HG03378 (cell line): ENCODE measurements at regions not wholly inside any gene's neighbourhood (a gene's known extent, or its start where the extent isn't known, plus 50 kb on each side); places are given as distances from the start of the nearest gene placed in this dataset.
"Not testable (repeated sequence)": the region's sequence is repeated elsewhere in the genome, so short reads cannot be mapped to it uniquely, and the experiment has no call there.

Experiments
- ATAC-seq: cut with Tn5 transposase; IDR thresholded peaks from one replicate; pipeline ENCODE4 v1.9.1; 2021; ENCODE audit warnings: mild to moderate bottlenecking, moderate library complexity; ENCODE audit not compliant: unreplicated experiment

DNA sequence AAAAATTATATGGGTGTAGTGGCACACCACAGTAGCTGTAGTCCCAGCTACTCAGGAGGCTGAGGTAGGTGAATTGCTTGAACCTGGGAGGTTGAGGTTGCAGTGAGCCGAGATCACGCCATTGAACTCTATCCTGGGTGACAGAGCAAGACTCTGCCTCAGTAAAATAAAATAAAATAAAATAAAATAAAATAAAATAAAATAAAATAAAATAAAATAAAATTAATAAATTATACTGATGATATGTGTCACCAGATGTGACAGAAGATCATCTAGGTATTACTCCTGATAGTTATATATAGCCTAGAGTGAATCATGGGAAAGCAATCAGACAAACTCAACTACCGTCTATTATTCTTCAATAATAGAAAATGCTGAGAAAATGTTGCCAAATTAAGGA is 972.5 kb downstream of the MRPL39 start:
- no peak for ATAC-seq

DNA sequence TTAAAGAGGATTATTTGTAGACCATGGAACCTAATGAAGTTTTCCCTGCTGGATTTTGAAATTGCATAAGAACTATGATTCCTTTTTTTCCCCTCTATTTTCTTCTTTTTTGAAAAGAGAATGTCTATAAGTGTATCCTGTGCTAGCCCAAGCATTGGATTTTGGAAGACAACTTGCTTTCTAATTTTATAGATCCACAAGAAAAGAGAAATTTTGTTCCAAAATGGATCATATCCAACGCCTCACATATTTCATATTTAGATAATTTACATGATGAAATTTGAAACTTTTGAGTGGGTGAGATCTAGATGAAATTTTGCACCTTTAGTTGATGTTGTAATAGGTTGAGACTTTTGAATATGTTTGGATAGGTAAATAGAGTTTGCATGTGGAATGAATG is 978.7 kb downstream of the MRPL39 start:
- no peak for ATAC-seq

DNA sequence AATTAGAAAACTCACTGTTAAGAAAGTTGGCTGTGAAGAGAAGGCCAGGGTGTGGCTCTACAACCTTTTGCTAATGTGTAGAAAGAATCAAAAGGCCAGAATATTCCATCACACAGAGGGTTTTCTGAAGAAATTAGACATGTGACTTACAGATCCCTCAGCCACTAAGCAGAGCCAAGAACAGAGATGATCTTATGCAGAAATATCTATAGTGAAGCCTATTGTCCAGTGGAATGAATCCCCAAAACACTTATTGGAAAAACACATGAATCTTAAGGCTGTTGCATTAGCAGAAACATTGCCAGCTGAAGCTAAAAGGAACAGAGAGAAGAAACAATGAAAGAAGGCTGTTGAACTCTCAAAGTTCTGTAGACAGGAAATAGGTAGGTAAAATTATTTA is 979.2 kb downstream of the MRPL39 start:
- ATAC-seq: no peak

DNA sequence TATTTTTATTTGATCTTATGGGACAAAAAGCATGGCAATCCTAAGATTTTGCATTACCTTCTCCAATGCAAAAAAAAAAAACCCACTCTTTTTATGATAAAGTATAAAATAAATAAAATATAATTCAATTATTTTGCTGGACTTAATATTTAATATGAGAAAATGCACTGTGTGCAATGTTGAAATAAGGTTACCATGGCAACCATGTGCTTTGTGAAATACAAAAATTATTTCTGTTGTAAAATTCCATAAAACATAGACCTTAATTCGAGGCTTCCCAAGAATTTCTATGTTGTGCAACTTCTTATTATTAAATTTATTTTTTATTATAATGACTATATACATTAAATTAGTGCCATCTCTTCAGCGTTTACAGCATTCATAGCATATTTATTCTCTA is 989.5 kb downstream of the MRPL39 start:
- no peak for ATAC-seq

DNA sequence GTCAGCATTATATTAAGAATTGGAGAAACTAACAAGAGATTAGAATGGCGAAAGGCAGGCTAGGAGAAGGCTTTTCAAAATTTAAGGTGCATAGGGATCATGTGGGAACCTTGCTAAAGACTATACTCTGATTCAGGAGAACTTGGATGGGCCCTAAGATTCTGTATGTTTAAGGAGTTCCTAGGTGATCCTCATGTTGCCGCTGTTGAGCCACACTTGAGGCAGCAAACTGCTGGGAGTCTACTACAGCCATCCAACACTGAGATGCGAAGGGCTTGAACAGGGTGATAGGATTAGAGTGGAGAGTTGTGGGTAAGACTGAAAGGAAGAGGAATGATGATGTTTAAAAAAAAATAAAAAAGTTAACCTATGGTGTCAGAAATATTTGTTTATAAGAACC is 1013.2 kb downstream of the MRPL39 start:
- no peak for ATAC-seq

DNA sequence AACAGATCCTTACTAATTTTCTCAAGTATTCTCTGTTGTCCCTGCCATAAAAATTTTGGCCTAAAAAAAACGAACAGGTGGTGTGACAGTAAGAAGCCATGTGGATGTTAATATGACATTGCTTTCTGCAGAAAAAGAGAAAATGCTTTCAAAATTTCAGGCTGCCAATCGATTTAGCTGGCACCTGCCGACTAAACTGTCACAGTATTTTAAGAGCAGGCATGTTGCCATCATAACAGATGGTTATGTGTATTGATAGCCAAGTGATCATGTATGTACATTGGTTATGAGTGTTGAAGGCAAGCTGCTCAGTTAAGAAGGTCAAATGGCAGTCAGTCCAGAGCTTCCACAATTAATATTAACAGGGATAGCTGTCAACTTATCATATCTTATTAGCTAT is 1017.0 kb downstream of the MRPL39 start:
- ATAC-seq: no peak

DNA sequence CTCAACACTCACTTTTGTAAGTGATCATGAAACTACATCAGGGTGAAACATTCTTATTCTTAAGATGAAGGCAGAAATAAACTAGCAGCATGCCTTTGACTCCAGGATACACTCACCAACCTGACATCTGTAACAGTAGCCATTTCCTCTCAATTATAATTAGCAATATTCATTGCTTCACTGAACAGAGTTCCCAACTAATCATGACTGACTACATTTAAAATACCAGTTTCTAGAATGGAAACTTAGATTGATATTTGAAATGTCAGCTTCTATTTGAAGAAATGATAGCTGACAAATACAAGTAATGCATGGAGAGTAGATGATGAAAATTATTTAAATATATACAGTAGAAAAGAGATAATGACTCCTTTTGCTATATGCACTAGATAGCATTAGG is 1023.8 kb downstream of the MRPL39 start:
- ATAC-seq: no peak

DNA sequence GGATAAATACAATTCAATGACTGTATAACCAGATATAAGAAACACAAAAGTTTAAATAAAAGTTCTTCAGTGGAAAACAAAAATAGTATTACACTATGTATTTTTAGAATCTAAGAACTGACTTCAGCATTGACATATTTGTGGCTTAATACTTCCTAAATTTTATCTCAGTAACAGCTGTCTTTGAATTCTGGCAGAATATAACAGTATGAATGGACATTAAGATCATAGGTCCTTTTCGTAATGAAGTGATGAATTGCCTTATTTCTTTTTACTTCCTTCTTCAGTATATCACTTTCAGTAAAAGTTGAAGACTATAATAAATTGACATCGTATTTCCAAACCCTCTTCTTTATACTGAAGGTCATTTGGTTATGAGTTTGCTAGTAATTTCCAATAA is 1030.0 kb downstream of the MRPL39 start:
- no peak for ATAC-seq

DNA sequence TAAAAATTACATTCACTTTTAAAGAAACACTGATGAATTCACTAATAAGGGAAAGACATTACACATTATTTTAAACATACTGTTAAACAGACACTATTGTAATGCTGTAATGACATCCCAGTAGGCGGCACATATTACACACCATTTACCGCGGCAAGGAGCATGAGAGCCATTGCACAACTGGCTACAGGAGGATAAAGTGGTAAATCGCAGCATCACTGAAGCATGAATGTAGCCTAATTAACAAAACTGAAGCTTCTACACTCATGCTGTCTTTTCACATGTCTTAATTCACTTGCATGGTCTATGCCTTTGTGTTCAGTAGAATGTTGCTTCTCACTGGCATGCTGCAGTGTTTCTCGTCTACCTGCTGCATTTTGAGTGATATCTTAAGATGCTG is 1046.0 kb downstream of the MRPL39 start:
- ATAC-seq: no peak

DNA sequence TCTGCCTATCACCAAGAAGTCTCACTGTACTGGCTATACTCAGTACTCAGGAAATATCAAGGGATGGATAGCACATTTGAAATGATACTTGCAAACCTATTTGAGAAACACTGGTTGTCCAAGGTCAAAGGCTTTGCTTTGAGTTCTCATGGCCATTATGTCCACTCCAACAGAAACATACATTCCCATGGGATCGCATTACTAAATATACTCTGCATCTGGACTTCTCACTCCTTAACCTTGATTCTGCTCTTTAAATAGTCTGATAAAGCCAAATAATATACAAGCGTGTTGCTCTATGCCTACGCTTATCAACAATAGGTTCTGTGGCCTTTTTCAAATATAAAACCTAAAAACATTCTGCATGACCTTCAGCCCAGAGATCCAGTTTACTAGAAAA is 1054.8 kb downstream of the MRPL39 start:
- ATAC-seq: no peak

DNA sequence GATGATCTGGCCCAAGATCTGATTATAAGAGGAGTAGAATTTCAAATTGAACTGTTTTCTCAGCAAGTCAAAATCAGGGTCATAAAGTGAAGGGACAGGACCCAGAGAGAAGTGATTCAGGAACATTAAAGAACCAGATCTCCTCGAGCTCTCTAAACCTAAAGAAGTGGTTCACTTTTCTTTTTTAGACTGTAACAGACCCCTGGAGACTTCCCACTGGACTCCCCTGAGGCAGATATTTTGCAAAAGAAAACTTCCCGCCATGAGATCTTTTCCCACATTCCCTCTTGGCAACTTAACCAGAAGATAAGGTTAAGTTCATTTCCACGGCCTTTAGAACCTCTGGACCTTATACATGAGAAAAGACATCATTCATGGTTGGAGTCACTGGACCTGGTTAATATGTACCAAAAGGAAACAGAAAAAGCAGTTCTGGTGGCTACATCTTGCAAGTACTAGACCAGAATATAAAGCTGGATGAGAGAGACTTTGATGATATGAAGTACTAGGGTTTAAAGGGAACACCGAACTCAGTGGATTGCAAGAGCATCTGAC is 1061.4 kb downstream of the MRPL39 start:
- ATAC-seq: no peak

DNA sequence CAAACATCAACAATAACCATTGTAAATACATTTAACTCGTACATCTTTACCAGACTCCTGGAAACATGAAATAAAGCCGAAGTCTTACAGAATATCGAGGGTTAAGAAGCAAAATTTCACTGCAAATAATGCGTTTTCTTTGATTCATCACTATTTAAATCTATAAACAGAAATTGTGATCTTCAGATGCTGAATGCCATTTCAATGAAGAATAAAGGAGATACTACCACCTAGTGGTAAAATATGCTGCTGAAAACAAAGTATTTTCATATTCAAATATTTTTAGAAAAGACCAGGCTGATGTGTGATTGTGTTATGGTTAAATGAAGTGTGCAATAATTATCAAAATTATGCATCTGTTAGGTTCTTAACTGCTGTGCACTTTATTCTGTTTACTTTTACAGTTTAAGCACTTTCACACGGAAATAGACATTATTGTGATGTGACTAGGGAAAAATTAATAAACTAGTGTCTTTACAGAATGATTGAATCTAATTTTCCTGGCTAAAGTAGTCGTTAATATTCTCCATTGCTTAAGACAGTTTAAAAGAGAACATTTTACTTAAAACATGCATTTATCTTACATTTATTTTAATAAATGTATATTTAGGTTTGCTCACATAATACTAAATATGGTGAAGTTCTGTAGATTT is 1093.1 kb downstream of the MRPL39 start:
- ATAC-seq: no peak

DNA sequence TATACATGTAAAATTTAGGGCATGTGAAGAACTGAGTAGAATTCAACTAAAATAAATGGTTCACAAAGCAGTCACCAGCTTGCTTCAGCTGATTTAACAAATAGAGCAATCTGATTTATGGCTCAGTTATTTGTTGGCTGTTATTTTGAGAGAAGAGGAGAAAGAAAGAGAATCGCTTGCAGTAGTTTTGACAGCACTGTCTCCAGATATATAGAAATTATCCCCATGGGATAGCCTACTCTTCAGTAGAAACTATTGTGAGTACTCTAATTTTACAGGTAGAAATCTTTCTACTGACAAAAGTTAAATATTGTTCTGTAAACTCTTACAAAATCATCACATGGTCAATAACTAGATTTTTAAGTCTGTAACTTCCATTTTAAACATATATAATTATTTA is 1098.2 kb downstream of the MRPL39 start:
- no peak for ATAC-seq

DNA sequence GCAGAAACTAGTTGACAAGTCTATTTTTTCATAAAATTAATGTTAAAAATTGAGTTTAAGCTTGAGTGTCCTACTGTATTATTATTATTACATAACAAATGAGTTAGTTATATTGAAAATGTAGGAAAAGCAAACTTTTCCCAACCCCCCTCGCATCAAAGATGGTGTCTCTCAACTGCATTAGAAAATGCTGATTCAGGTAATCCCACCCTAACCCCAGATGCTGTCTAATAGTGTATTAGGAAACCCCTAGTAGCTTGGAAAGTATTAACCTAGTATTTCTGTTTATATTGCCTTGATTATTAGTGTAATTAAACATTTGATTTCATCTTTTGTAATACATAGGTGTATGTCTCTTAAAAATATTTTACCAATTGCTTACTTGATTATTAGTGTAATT is 1120.3 kb downstream of the MRPL39 start:
- ATAC-seq: no peak

DNA sequence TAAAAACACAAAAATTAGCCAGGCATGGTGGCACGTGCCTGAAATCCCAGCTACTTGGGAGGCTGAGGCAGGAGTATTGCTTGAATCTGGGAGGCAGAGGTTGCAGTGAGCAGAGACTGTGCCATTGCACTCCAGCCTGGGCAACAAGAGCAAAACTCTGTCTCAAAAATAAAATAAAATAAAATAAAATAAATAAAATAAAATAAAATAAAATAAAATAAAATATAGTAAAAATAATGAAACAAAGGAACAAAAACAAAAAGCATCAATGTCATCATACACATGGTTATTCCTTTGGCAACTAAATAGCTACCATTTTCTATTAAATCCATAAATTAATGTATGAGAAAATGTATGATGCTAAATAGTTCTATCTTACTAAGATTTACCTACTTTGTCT is 1123.9 kb downstream of the MRPL39 start:
- ATAC-seq: not testable (repeated sequence)

DNA sequence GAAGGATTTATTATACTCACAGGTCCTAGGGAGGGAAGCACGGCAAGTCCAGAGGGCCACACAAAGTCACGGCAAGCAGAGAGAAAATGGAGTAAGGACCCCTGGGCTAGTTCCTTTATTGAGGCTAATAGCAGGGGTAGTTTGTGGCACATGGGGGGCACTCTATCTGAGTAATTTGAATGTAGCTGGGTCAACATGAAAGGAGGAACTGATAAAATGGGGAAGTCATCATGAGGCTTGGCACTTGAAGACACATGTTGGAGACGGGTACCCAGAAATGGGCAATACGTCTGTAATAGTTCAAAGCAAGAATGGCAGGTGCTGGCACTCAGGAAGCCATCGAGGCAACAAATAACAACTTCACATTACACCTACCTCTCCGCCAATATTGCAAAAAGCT is 1136.4 kb downstream of the MRPL39 start:
- ATAC-seq: no peak

DNA sequence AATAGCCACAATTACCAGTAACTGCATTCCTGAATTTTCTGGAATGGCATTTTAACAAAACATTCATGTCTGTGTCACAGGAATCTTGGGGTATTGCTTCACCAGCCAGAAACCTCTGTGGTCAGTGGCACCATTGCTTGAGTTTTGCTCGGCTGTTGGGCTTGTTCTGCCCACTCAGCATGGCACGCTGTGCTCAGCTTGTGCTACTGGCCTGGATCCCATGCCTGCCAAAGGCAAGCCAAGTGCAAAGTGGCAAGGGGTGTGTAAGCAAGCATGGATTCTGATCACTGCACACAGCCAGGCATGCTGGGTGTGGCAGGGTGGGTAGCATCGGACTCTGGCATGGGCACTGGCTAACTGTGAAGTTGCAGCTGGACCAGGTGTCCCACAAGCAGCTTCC is 1150.9 kb downstream of the MRPL39 start:
- ATAC-seq: no peak

DNA sequence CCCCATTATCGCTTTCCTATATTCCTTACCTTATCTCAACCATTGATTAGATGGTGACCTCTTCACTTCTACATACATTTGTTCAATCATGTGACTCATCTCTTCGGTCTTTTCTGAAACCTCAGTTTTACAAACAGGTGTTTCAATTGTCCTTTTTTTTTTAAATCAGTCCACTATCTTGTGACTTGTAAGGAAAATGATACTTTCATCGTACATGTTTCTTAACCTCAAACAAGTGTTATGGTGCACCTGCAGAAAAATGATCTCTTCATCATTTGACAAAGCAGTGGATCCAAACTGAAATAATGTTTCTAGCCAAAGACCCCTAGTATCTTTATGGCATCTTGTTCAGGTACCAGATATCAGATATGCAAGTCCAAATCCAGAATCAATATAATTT is 1157.2 kb downstream of the MRPL39 start:
- no peak for ATAC-seq

DNA sequence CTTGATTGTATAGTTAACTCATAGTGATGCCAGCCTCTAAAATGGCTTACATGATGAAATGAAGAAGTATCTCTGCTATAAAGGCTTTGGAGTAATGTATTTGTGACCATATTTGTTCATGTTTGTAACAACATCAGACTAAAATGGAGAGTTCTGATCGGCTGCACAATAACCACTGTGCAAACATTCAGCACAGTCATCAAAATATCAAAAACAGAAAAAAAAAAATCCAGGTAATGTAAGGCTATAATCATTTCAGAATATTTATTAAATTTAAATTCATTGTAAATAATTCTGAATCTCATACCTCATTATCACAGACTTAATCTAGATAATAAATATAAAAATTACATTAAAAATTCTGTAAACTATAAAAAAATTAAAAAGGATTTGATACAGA is 1161.8 kb downstream of the MRPL39 start:
- no peak for ATAC-seq

DNA sequence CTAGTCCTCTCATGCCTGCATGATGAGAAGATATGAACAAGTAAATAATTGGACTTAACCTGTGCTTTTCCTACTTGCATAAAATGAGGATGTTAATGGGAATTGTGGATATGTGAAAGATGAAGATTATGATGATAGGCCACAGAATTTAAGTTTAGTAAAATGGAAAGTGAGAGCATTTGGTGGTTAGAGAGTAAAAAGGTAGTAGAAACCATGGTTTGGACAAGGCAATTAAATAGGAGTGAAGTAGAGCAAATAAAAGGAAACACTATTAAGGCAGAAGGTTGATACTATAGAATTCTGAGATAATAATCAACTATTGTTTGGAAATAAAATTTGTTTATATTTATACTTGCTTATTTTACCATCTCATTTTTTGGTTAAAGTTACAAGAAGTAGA is 1162.5 kb downstream of the MRPL39 start:
- no peak for ATAC-seq

DNA sequence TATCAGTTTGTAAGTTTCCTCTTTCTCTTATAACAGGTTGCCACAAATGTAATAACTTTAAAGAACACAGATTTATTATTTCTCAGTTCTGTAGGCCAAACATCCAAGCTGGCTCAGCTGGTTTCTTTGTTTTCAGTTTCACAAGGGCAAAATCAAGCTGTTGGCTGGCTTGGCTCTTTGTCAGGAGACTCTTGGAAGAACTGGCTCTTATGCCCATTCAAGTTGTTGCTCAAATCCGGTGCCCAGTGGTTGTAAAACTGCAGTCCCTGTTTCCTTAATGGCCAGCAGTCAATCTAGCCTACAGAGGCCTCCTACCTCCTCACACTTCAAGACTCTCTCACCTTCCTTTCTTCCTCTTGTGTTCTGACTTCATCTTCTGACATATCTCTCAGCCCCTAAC is 1171.0 kb downstream of the MRPL39 start:
- no peak for ATAC-seq

DNA sequence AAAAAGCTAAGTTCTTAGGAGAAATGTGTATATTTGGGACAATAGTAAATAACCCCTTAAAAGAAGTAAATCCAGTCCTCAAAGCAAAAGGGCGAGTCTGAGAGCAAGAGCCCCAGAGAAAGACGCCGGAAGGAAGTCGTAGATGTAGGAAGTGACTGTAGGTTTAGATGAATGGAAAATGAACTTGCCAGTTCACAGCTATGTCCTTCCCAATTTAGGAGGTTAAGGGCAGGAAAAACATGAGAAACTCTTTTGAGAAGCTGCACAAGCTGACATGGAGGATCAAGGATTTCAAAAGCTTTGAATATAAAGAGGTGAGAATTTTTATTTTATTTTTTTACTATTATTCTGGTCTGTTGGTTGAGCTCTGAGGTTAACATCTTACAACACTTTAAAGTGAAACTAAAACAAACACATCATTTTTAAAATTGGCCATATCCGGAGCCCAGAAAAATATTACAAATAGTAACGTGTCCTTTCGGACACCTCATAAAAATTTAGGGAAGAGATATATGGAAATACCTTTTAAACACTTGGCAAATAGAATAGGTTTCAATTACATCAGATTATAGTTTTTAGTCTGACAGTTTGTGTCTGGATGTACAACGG is 1178.6 kb downstream of the MRPL39 start:
- ATAC-seq: peak; percentile 75

DNA sequence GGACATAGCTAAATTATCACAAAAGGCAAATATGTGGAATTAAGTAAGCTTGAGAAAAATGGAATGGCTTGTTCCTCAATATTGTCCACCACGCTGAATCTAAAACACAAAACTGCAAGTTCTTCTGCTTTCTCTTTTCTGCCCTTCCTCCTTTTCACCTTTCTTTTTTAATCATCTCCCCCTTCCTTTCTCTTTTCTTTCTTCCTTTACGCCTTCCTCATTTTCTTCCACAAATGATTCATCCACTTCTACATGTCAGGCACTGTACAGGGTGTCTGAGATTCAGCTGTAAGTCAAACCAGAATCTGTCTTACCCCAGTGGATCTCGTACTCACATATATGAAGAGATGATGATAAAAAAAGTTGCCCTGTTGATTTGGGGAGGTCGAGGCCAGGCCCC is 1182.5 kb downstream of the MRPL39 start:
- no peak for ATAC-seq
